DOHH2 (cell line): ENCODE measurements at regions not wholly inside any gene's neighbourhood (a gene's known extent, or its start where the extent isn't known, plus 50 kb on each side); places are given as distances from the start of the nearest gene placed in this dataset.

Source experiments
- EZH2phosphoT487 ChIP-seq: fragments of 200-600 bp; sonication (generic); IDR thresholded peaks from 2 replicates; pipeline ENCODE4 v1.6.1; 2017; ENCODE audit warnings: borderline replicate concordance, mild to moderate bottlenecking, antibody characterized with exemption, low read length, moderate library complexity, mixed read lengths
- TF ChIP-seq, protein P1 (sequence below): fragments of 200-600 bp; sonication (generic); IDR thresholded peaks from one replicate; pipeline ENCODE4 v1.5.1; 2014; ENCODE audit warnings: antibody characterized with exemption, mild to moderate bottlenecking, low read depth, low read length; ENCODE audit not compliant: poor library complexity, severe bottlenecking

- TF ChIP-seq, protein P1, sequence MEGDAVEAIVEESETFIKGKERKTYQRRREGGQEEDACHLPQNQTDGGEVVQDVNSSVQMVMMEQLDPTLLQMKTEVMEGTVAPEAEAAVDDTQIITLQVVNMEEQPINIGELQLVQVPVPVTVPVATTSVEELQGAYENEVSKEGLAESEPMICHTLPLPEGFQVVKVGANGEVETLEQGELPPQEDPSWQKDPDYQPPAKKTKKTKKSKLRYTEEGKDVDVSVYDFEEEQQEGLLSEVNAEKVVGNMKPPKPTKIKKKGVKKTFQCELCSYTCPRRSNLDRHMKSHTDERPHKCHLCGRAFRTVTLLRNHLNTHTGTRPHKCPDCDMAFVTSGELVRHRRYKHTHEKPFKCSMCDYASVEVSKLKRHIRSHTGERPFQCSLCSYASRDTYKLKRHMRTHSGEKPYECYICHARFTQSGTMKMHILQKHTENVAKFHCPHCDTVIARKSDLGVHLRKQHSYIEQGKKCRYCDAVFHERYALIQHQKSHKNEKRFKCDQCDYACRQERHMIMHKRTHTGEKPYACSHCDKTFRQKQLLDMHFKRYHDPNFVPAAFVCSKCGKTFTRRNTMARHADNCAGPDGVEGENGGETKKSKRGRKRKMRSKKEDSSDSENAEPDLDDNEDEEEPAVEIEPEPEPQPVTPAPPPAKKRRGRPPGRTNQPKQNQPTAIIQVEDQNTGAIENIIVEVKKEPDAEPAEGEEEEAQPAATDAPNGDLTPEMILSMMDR = no peak
- no peak for TF ChIP-seq EZH2phosphoT487
Observed at GRCh38 chr15:53128652-53129051, 338.5 kb upstream of the ONECUT1 start.
